ENCODE measurements at regions not wholly inside any gene's neighbourhood (a gene's known extent, or its start where the extent isn't known, plus 50 kb on each side); places are given as distances from the start of the nearest gene placed in this dataset.

DNA sequence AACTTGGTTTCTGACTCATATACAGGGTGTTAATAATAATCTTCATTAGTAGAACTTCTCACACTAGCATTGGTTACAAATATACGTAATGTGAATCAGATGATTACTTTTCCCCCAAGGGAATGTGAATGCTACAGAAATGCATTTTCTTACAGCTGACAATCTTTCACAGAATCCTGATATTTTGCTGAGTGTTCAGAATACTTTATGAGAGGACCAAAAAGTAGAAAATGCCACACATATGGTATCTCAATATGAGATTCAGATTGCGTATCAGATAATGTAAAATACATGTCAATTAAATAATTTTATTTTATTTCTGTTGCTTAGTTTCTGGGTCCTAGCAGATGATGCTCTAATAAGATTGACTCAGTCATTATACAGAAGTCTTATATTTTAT is 979.9 kb upstream of the GBE1 start:
- Histone ChIP-seq H4K20me1 (ENCODE audit: control insufficient read depth, insufficient read depth, low read depth, low read length) (no peaks in the 10 kb centered on the region), H3K36me3 (ENCODE audit: control insufficient read depth, low read length) (no peaks in the 10 kb centered on the region), H3K4me2 (ENCODE audit: low read length) (no peak overlapping the region)

GRCh38 chr3:82739390-82739789 is 977.9 kb upstream of the GBE1 start:
- Histone ChIP-seq H3K9me3 (ENCODE audit: control insufficient read depth, insufficient read depth, low read length) (no peaks in the 10 kb centered on the region), H3K9me2 (replicated peaks; ENCODE audit: control insufficient read depth, low read length) (no peaks in the 10 kb centered on the region), H3K4me1 (ENCODE audit: control insufficient read depth, low read length) (peaks cover 8% of the 10 kb centered on the region), H4K20me1 (ENCODE audit: control insufficient read depth, insufficient read depth, low read depth, low read length) (no peaks in the 10 kb centered on the region), H3K36me3 (ENCODE audit: control insufficient read depth, low read length) (no peaks in the 10 kb centered on the region), H3K27ac (ENCODE audit: low read depth, low read length) (no peak overlapping the region), H3K4me2 (ENCODE audit: low read length) (no peak overlapping the region), H3K4me3 (ENCODE audit: low read length) (no peak overlapping the region), H3K79me2 (ENCODE audit: control insufficient read depth, low read length) (no peaks in the 10 kb centered on the region), H3F3A (ENCODE audit: control insufficient read depth, insufficient read depth) (no peaks in the 10 kb centered on the region), H3K27me3 (ENCODE audit: control insufficient read depth, low read length) (no peaks in the 10 kb centered on the region)
- TF ChIP-seq, protein P1, sequence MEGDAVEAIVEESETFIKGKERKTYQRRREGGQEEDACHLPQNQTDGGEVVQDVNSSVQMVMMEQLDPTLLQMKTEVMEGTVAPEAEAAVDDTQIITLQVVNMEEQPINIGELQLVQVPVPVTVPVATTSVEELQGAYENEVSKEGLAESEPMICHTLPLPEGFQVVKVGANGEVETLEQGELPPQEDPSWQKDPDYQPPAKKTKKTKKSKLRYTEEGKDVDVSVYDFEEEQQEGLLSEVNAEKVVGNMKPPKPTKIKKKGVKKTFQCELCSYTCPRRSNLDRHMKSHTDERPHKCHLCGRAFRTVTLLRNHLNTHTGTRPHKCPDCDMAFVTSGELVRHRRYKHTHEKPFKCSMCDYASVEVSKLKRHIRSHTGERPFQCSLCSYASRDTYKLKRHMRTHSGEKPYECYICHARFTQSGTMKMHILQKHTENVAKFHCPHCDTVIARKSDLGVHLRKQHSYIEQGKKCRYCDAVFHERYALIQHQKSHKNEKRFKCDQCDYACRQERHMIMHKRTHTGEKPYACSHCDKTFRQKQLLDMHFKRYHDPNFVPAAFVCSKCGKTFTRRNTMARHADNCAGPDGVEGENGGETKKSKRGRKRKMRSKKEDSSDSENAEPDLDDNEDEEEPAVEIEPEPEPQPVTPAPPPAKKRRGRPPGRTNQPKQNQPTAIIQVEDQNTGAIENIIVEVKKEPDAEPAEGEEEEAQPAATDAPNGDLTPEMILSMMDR (IDR thresholded peaks at IDR 0.05; ENCODE audit: low read depth, low read length, poor library complexity, severe bottlenecking) = no peak
- TF ChIP-seq EZH2phosphoT487 (IDR thresholded peaks at IDR 0.05; ENCODE audit: borderline replicate concordance, low read length) = no peak

More for the DNA sequence above, 979.9 kb upstream of the GBE1 start:
- Histone ChIP-seq H3K4me1 (ENCODE audit: control insufficient read depth, low read length) (peaks cover 6% of the 10 kb centered on the region), H3K27ac (ENCODE audit: low read depth, low read length) (no peak overlapping the region), H3K9me3 (ENCODE audit: control insufficient read depth, insufficient read depth, low read length) (no peaks in the 10 kb centered on the region), H3K9me2 (replicated peaks; ENCODE audit: control insufficient read depth, low read length) (no peaks in the 10 kb centered on the region), H3F3A (ENCODE audit: control insufficient read depth, insufficient read depth) (no peaks in the 10 kb centered on the region), H3K79me2 (ENCODE audit: control insufficient read depth, low read length) (no peaks in the 10 kb centered on the region), H3K4me3 (ENCODE audit: low read length) (no peak overlapping the region), H3K27me3 (ENCODE audit: control insufficient read depth, low read length) (no peaks in the 10 kb centered on the region)
- TF ChIP-seq EZH2phosphoT487 (IDR thresholded peaks at IDR 0.05; ENCODE audit: borderline replicate concordance, low read length) = no peak
- TF ChIP-seq, protein P1 (IDR thresholded peaks at IDR 0.05; ENCODE audit: low read depth, low read length, poor library complexity, severe bottlenecking) = no peak

GRCh38 chr3:82736696-82737277 is 975.3 kb upstream of the GBE1 start:
- H3K9me2 ChIP-seq (replicated peaks; ENCODE audit: control insufficient read depth, low read length) = no peaks in the 10 kb centered on the region
- H3K27me3 ChIP-seq (ENCODE audit: control insufficient read depth, low read length) = no peaks in the 10 kb centered on the region
- H3K36me3 ChIP-seq (ENCODE audit: control insufficient read depth, low read length) = no peaks in the 10 kb centered on the region
- TF ChIP-seq, protein P1 (IDR thresholded peaks at IDR 0.05; ENCODE audit: low read depth, low read length, poor library complexity, severe bottlenecking) = no peak
- TF ChIP-seq EZH2phosphoT487 (IDR thresholded peaks at IDR 0.05; ENCODE audit: borderline replicate concordance, low read length) = no peak
- no peaks in the 10 kb centered on the region for H3K9me3 ChIP-seq (ENCODE audit: control insufficient read depth, insufficient read depth, low read length)
- H3K79me2 ChIP-seq (ENCODE audit: control insufficient read depth, low read length) = no peaks in the 10 kb centered on the region
- H3K4me3 ChIP-seq (ENCODE audit: low read length) = no peak overlapping the region
- H3F3A ChIP-seq (ENCODE audit: control insufficient read depth, insufficient read depth) = no peaks in the 10 kb centered on the region
- H3K4me2 ChIP-seq (ENCODE audit: low read length) = peak overlapping the region; percentile 29
- peaks cover 8% of the 10 kb centered on the region for H3K4me1 ChIP-seq (ENCODE audit: control insufficient read depth, low read length)
- H4K20me1 ChIP-seq (ENCODE audit: control insufficient read depth, insufficient read depth, low read depth, low read length) = no peaks in the 10 kb centered on the region
- no peak overlapping the region for H3K27ac ChIP-seq (ENCODE audit: low read depth, low read length)
